H1 (cell line): ENCODE measurements at regions not wholly inside any gene's neighbourhood (a gene's known extent, or its start where the extent isn't known, plus 50 kb on each side); places are given as distances from the start of the nearest gene placed in this dataset.

Experiments
- CTCF ChIA-PET: fragments of 300-600 bp; sonication (Branson Sonifier 250); formaldehyde crosslinking; loops from one replicate; lab custom pipeline; 2021; ENCODE audit not compliant: partially characterized antibody; lab: Charles Lee
- POLR2A ChIA-PET: fragments of 300-600 bp; sonication (Branson Sonifier 250); formaldehyde crosslinking; loops from one replicate; lab custom pipeline; 2021; ENCODE audit warnings: inconsistent platforms; ENCODE audit not compliant: partially characterized antibody; lab: Charles Lee
- DNase-seq, 2 experiments: peaks; one replicate each; pipeline versions ENCODE4 v3.0.0 to v3.0.0-alpha.2; 2010 to 2022; ENCODE audit warnings: low spot score in 2 of 2, low read depth in 1 of 2, mixed read lengths in 1 of 2
- FAIRE-seq: peaks from 2 replicates; lab custom pipeline; 2011; peaks lifted over from hg19 to GRCh38; lab: Jason Lieb, UNC
- H2AFZ ChIP-seq: 2 replicates; pipeline ENCODE4 v1.8.1; 2012; ENCODE audit warnings: low read length, inconsistent platforms
- H2AK5ac ChIP-seq: 2 replicates; pipeline ENCODE4 v1.6.1; 2013; ENCODE audit warnings: low read depth, low read length
- H2BK120ac ChIP-seq: replicated peaks from 2 replicates; pipeline ENCODE3; 2013; ENCODE audit warnings: low read depth, low read length, inconsistent platforms
- H2BK12ac ChIP-seq: 2 replicates; pipeline ENCODE4 v1.6.1; 2013; ENCODE audit warnings: low read depth, low read length
- H2BK15ac ChIP-seq: 2 replicates; pipeline ENCODE4 v1.6.1; 2013; ENCODE audit warnings: low read length
- H2BK20ac ChIP-seq: 2 replicates; pipeline ENCODE4 v1.6.1; 2013; ENCODE audit warnings: low read length
- H2BK5ac ChIP-seq: 2 replicates; pipeline ENCODE4 v1.6.1; 2013; ENCODE audit warnings: low read depth, low read length
- H3K14ac ChIP-seq: 2 replicates; pipeline ENCODE4 v1.6.1; 2013; ENCODE audit warnings: inconsistent platforms; ENCODE audit not compliant: insufficient read length
- H3K18ac ChIP-seq: 2 replicates; pipeline ENCODE4 v1.6.1; 2013; ENCODE audit warnings: low read length; ENCODE audit errors: extremely low read depth
- H3K23ac ChIP-seq: 2 replicates; pipeline ENCODE4 v1.6.1; 2013; ENCODE audit warnings: inconsistent platforms; ENCODE audit not compliant: insufficient read length
- H3K23me2 ChIP-seq: 2 replicates; pipeline ENCODE4 v1.6.1; 2013; ENCODE audit warnings: low read depth, low read length
- H3K27ac ChIP-seq: 2 replicates; pipeline ENCODE4 v1.6.1; 2011; ENCODE audit warnings: low read depth, low read length, inconsistent platforms
- H3K27me3 ChIP-seq, 4 experiments: replicated peaks in 1 of 4; 1 replicate in 1 of 4; 2 replicates in 3 of 4; pipeline versions ENCODE4 v1.6.1 to v1.8.1; 2011 to 2013; ENCODE audit warnings: low read length in 3 of 4, mild to moderate bottlenecking in 3 of 4, inconsistent platforms in 2 of 4, mixed read lengths in 2 of 4, moderate library complexity in 1 of 4; ENCODE audit not compliant: control insufficient read depth in 3 of 4, insufficient read depth in 3 of 4; ENCODE audit errors: extremely low read depth in 1 of 4
- H3K36me3 ChIP-seq, 4 experiments: 2 replicates each; pipeline versions ENCODE4 v1.6.1 to v1.8.1; 2011 to 2013; ENCODE audit warnings: mild to moderate bottlenecking in 4 of 4, low read length in 3 of 4, moderate library complexity in 2 of 4, control low read depth in 1 of 4, inconsistent platforms in 1 of 4; ENCODE audit not compliant: insufficient read depth in 4 of 4, control insufficient read depth in 2 of 4
- H3K4ac ChIP-seq: replicated peaks from 2 replicates; pipeline ENCODE3; 2013; ENCODE audit warnings: low read length, low read depth, mixed read lengths, inconsistent platforms; ENCODE audit not compliant: insufficient read length
- H3K4me1 ChIP-seq, 4 experiments: replicated peaks in 1 of 4; 1 replicate in 1 of 4; 2 replicates in 3 of 4; pipeline versions ENCODE4 v1.6.1 to v1.8.1; 2011 to 2013; ENCODE audit warnings: low read length in 3 of 4, inconsistent platforms in 2 of 4, mixed read lengths in 1 of 4; ENCODE audit not compliant: insufficient read depth in 4 of 4, control insufficient read depth in 3 of 4
- H3K4me2 ChIP-seq, 2 experiments: 2 replicates each; pipeline versions ENCODE4 v1.6.1 to v1.8.1; 2011 to 2013; ENCODE audit warnings: low read depth in 2 of 2, low read length in 2 of 2, control low read depth in 1 of 2, inconsistent platforms in 1 of 2, mild to moderate bottlenecking in 1 of 2; ENCODE audit not compliant: insufficient read depth in 1 of 2
- H3K4me3 ChIP-seq, 4 experiments: fragments of 200-600, 300-600 bp in 1 of 4; sonication (generic), shearing (Covaris generic), sonication (Bioruptor Twin) in 1 of 4; 2 replicates each; pipeline versions ENCODE4 v1.5.1 to v1.8.1; 2011 to 2016; ENCODE audit warnings: low read length in 4 of 4, low read depth in 3 of 4, control low read depth in 2 of 4, inconsistent platforms in 2 of 4, mild to moderate bottlenecking in 2 of 4, mixed read lengths in 1 of 4, moderate library complexity in 1 of 4; ENCODE audit not compliant: insufficient read depth in 2 of 4; ENCODE audit errors: extremely low read depth in 1 of 4
- H3K56ac ChIP-seq: replicated peaks from 2 replicates; pipeline ENCODE3; 2013; ENCODE audit warnings: low read depth, mild to moderate bottlenecking, mixed read lengths, low read length, inconsistent platforms; ENCODE audit not compliant: insufficient read length
- H3K79me1 ChIP-seq: 2 replicates; pipeline ENCODE4 v1.6.1; 2013; ENCODE audit warnings: low read depth, low read length, control low read depth
- H3K79me2 ChIP-seq, 2 experiments: 2 replicates each; pipeline versions ENCODE4 v1.6.1 to v1.8.1; 2012 to 2013; ENCODE audit warnings: low read length in 2 of 2, mild to moderate bottlenecking in 2 of 2, inconsistent platforms in 1 of 2; ENCODE audit not compliant: insufficient read depth in 2 of 2, control insufficient read depth in 1 of 2
- H3K9ac ChIP-seq, 4 experiments: replicated peaks in 1 of 4; 1 replicate in 1 of 4; 2 replicates in 3 of 4; pipeline versions ENCODE4 v1.6.1 to v1.8.1; 2011 to 2013; ENCODE audit warnings: low read depth in 3 of 4, low read length in 3 of 4, control low read depth in 2 of 4, mild to moderate bottlenecking in 2 of 4, moderate library complexity in 2 of 4, inconsistent platforms in 1 of 4; ENCODE audit errors: extremely low read depth in 1 of 4
- H3K9me3 ChIP-seq, 2 experiments: 2 replicates each; pipeline versions ENCODE4 v1.6.1 to v1.8.1; 2012 to 2013; ENCODE audit warnings: mild to moderate bottlenecking in 2 of 2, moderate library complexity in 2 of 2, control low read depth in 1 of 2, inconsistent platforms in 1 of 2, low read depth in 1 of 2, low read length in 1 of 2, mixed read lengths in 1 of 2; ENCODE audit not compliant: insufficient read depth in 2 of 2
- H4K20me1 ChIP-seq, 2 experiments: replicated peaks in 1 of 2; 2 replicates each; pipeline versions ENCODE3 to v1.8.1; 2011 to 2013; ENCODE audit warnings: inconsistent platforms in 2 of 2, low read length in 2 of 2, mild to moderate bottlenecking in 1 of 2; ENCODE audit not compliant: insufficient read depth in 2 of 2, control insufficient read depth in 1 of 2
- H4K5ac ChIP-seq: 2 replicates; pipeline ENCODE4 v1.6.1; 2013; ENCODE audit warnings: low read length, low read depth, mixed read lengths, inconsistent platforms; ENCODE audit not compliant: insufficient read length
- H4K8ac ChIP-seq: 2 replicates; pipeline ENCODE4 v1.8.0; 2013; ENCODE audit warnings: mild to moderate bottlenecking, moderate library complexity, low read length, inconsistent platforms; ENCODE audit not compliant: insufficient read depth; ENCODE audit errors: extremely low read depth
- H4K91ac ChIP-seq: replicated peaks from 2 replicates; pipeline ENCODE3; 2013; ENCODE audit warnings: low read length, mixed read lengths, inconsistent platforms; ENCODE audit not compliant: insufficient read length
- CBX5 ChIP-seq: fragments of 300-800, 300-1000 bp; sonication (generic); IDR thresholded peaks from 2 replicates; pipeline ENCODE4 v1.7.1; 2016; ENCODE audit warnings: antibody characterized with exemption, low read length, low read depth
- E2F6 ChIP-seq: IDR thresholded peaks from 2 replicates; pipeline ENCODE4 v1.6.1; 2012; ENCODE audit warnings: inconsistent platforms
- EGR1 ChIP-seq: IDR thresholded peaks from 2 replicates; pipeline ENCODE4 v1.6.1; 2011; ENCODE audit warnings: low read depth, low read length, borderline replicate concordance
- EZH2 ChIP-seq: fragments of 200-600 bp; sonication (generic); IDR thresholded peaks from 2 replicates; pipeline ENCODE4 v1.7.1; 2012; ENCODE audit warnings: low read depth, mild to moderate bottlenecking, moderate library complexity, low read length, inconsistent platforms; ENCODE audit not compliant: severe bottlenecking
- NANOG ChIP-seq: IDR thresholded peaks from 2 replicates; pipeline ENCODE4 v1.6.1; 2011; ENCODE audit warnings: low read length, low read depth, mild to moderate bottlenecking, inconsistent platforms; ENCODE audit not compliant: insufficient read depth, poor library complexity, severe bottlenecking
- NRF1 ChIP-seq: IDR thresholded peaks from 2 replicates; pipeline ENCODE4 v1.6.1; 2011; ENCODE audit warnings: mild to moderate bottlenecking, low read depth, low read length, improper control_type of control experiment
- RBBP5 ChIP-seq: IDR thresholded peaks from 2 replicates; pipeline ENCODE4 v1.7.1; 2012; ENCODE audit warnings: low read depth, mild to moderate bottlenecking, inconsistent platforms, low read length, moderate library complexity, borderline replicate concordance
- RFX5 ChIP-seq: IDR thresholded peaks from 2 replicates; pipeline ENCODE4 v1.6.1; 2011; ENCODE audit warnings: low read depth, low read length, improper control_type of control experiment, borderline replicate concordance
- RNF2 ChIP-seq: fragments of 200-900, 300-1000 bp; sonication (generic); IDR thresholded peaks from 2 replicates; pipeline ENCODE4 v1.7.1; 2016; ENCODE audit warnings: borderline replicate concordance, low read depth, mild to moderate bottlenecking, antibody characterized with exemption, low read length; ENCODE audit not compliant: poor library complexity, severe bottlenecking; ENCODE audit errors: missing control alignments
- SP4 ChIP-seq: IDR thresholded peaks from 2 replicates; pipeline ENCODE4 v1.6.1; 2012; ENCODE audit warnings: low read length, inconsistent platforms
- SUZ12 ChIP-seq: fragments of 200-600 bp; sonication (generic); IDR thresholded peaks from 2 replicates; pipeline ENCODE4 v1.6.1; 2012; ENCODE audit warnings: mild to moderate bottlenecking, inconsistent platforms, low read length, moderate library complexity, mixed read lengths
- TEAD4 ChIP-seq: IDR thresholded peaks from 2 replicates; pipeline ENCODE4 v1.6.1; 2012; ENCODE audit warnings: low read depth, low read length, inconsistent platforms, mixed read lengths
- WGBS, 2 experiments: shearing (Covaris generic) in 1 of 2; methylation state at CpG; one replicate each; pipeline versions ENCODE4 v1.1.6 to v1.1.7; 2013 to 2015; ENCODE audit warnings: low lambda C conversion rate in 2 of 2, mixed read lengths in 2 of 2, inconsistent platforms in 1 of 2, low coverage in 1 of 2, missing lambda C conversion rate in 1 of 2; ENCODE audit not compliant: insufficient replicate concordance in 2 of 2, insufficient coverage in 1 of 2, insufficient read length in 1 of 2; ENCODE audit errors: extremely low coverage in 1 of 2, missing lambda C conversion rate in 1 of 2; 5-methylcytosine and 5-hydroxymethylcytosine counted together

GRCh38 chr14:71758229-71758951 is 173.8 kb upstream of the RGS6 start:
- Histone ChIP-seq H4K20me1 (no peaks in the 10 kb centered on the region), H2BK15ac (0 out of 2 replicates have a peak overlapping the region, but pooled peaks have one; percentile 46), H2BK5ac (no peak overlapping the region), H3K27me3 (no peaks in the 10 kb centered on the region), H3K79me1 (no peaks in the 10 kb centered on the region), H3K23me2 (no peaks in the 10 kb centered on the region), H2BK12ac (no peak overlapping the region), H4K8ac (no peak overlapping the region), H3K79me2 (no peaks in the 10 kb centered on the region), H3K4me2 (no peak overlapping the region), H3K4ac (no peak overlapping the region), H3K56ac (no peak overlapping the region), H4K5ac (no peak overlapping the region), H3K4me3 (no peak overlapping the region), H3K4me1 (peaks cover 0 to 6% (median 3%) of the 10 kb centered on the region in 4 experiments; a peak in 4 of 7 replicates), H3K36me3 (no peaks in the 10 kb centered on the region), H3K18ac (no peak overlapping the region), H3K9me3 (no peaks in the 10 kb centered on the region), H3K14ac (no peak overlapping the region), H2AK5ac (no peak overlapping the region), H3K23ac (no peak overlapping the region), H2BK120ac (no peak overlapping the region), H4K91ac (no peak overlapping the region), H2BK20ac (0 out of 2 replicates have a peak overlapping the region, but pooled peaks have one; percentile 27), H2AFZ (no peak overlapping the region), H3K9ac (no peak overlapping the region), H3K27ac (no peak overlapping the region)
- ChIA-PET POLR2A (no interaction called here), CTCF (interaction anchor here (0.7 to 1.9 kb wide), 4 partner anchors 8 to 620 kb away, joined by 3 to 6 read pairs (median 3); no protein-coding TSS in a partner anchor)
- DNase-seq = no peak
- WGBS, 2 experiments = 88% methylated on average over 12 of the region's 12 CpGs; no CpG with 5 or more reads in 1 of the 2 experiments
- no peak for FAIRE-seq
- TF ChIP-seq NANOG (no peak), RNF2 (no peak), NRF1 (no peak), EZH2 (no peak), E2F6 (no peak), TEAD4 (no peak), SP4 (no peak), RBBP5 (no peak), SUZ12 (no peak), CBX5 (no peak), RFX5 (no peak), EGR1 (no peak)
